H9 (cell line): ENCODE measurements at regions not wholly inside any gene's neighbourhood (a gene's known extent, or its start where the extent isn't known, plus 50 kb on each side); places are given as distances from the start of the nearest gene placed in this dataset.

Source experiments
- DNase-seq: peaks from one replicate; pipeline ENCODE4 v3.0.0-alpha.2; 2017
- H2AFZ ChIP-seq: one replicate; pipeline ENCODE4 v1.6.1; 2013; ENCODE audit warnings: mild to moderate bottlenecking, low read length, control low read depth, moderate library complexity
- H2AK5ac ChIP-seq: 2 replicates; pipeline ENCODE4 v1.6.1; 2013; ENCODE audit warnings: low read length, control low read depth, mixed read lengths; ENCODE audit not compliant: insufficient read length
- H2BK120ac ChIP-seq: one replicate; pipeline ENCODE4 v1.6.1; 2013; ENCODE audit warnings: low read depth, mild to moderate bottlenecking, low read length, control low read depth, inconsistent platforms; ENCODE audit not compliant: poor library complexity, severe bottlenecking
- H2BK12ac ChIP-seq: 2 replicates; pipeline ENCODE4 v1.6.1; 2013; ENCODE audit warnings: low read length, control low read depth, mixed read lengths, low read depth; ENCODE audit not compliant: insufficient read length
- H2BK15ac ChIP-seq: 2 replicates; pipeline ENCODE4 v1.6.1; 2013; ENCODE audit warnings: low read depth, low read length, control low read depth
- H2BK20ac ChIP-seq: one replicate; pipeline ENCODE4 v1.6.1; 2013; ENCODE audit warnings: low read depth, mild to moderate bottlenecking, low read length, control low read depth, inconsistent platforms; ENCODE audit not compliant: poor library complexity, severe bottlenecking
- H2BK5ac ChIP-seq: 2 replicates; pipeline ENCODE4 v1.6.1; 2013; ENCODE audit warnings: low read length, control low read depth, mixed read lengths; ENCODE audit not compliant: insufficient read length
- H3K14ac ChIP-seq: 2 replicates; pipeline ENCODE4 v1.6.1; 2013; ENCODE audit warnings: low read length, control low read depth; ENCODE audit not compliant: insufficient read depth
- H3K18ac ChIP-seq: 2 replicates; pipeline ENCODE4 v1.6.1; 2013; ENCODE audit warnings: low read depth, mild to moderate bottlenecking, mixed read lengths, low read length, control low read depth; ENCODE audit not compliant: insufficient read length
- H3K23ac ChIP-seq: 2 replicates; pipeline ENCODE4 v1.6.1; 2013; ENCODE audit warnings: low read length, control low read depth, mixed read lengths, low read depth; ENCODE audit not compliant: insufficient read length
- H3K23me2 ChIP-seq: 2 replicates; pipeline ENCODE4 v1.6.1; 2013; ENCODE audit warnings: low read depth, mild to moderate bottlenecking, mixed read lengths, low read length, control low read depth; ENCODE audit not compliant: insufficient read length, poor library complexity, severe bottlenecking
- H3K27ac ChIP-seq: 2 replicates; pipeline ENCODE4 v1.5.1; 2013; ENCODE audit warnings: low read length, control low read depth, mixed read lengths, low read depth; ENCODE audit not compliant: insufficient read length
- H3K27me3 ChIP-seq: 2 replicates; pipeline ENCODE4 v1.6.1; 2013; ENCODE audit warnings: low read length, control low read depth, inconsistent platforms; ENCODE audit not compliant: insufficient read depth
- H3K4ac ChIP-seq: 2 replicates; pipeline ENCODE4 v1.6.1; 2013; ENCODE audit warnings: low read depth, mild to moderate bottlenecking, control low read depth, inconsistent platforms, low read length, moderate library complexity
- H3K4me1 ChIP-seq: 2 replicates; pipeline ENCODE4 v1.6.1; 2013; ENCODE audit warnings: low read length, control low read depth, inconsistent platforms; ENCODE audit not compliant: insufficient read depth
- H3K4me2 ChIP-seq: 2 replicates; pipeline ENCODE4 v1.6.1; 2013; ENCODE audit warnings: low read length, control low read depth, mixed read lengths; ENCODE audit not compliant: insufficient read length, insufficient read depth
- H3K56ac ChIP-seq: 2 replicates; pipeline ENCODE4 v1.6.1; 2013; ENCODE audit warnings: low read depth, mild to moderate bottlenecking, mixed read lengths, low read length, control low read depth; ENCODE audit not compliant: insufficient read length
- H3K79me1 ChIP-seq: 2 replicates; pipeline ENCODE4 v1.6.1; 2013; ENCODE audit warnings: low read depth, mild to moderate bottlenecking, moderate library complexity, low read length, control low read depth, inconsistent platforms; ENCODE audit not compliant: insufficient read depth, poor library complexity, severe bottlenecking
- H3K79me2 ChIP-seq: 2 replicates; pipeline ENCODE4 v1.6.1; 2013; ENCODE audit warnings: low read length, control low read depth, inconsistent platforms; ENCODE audit not compliant: insufficient read depth
- H3K9ac ChIP-seq: 2 replicates; pipeline ENCODE4 v1.6.1; 2013; ENCODE audit warnings: low read length, control low read depth, mixed read lengths; ENCODE audit not compliant: insufficient read length; ENCODE audit errors: extremely low read depth
- H3K9me3 ChIP-seq: one replicate; pipeline ENCODE4 v1.6.1; 2013; ENCODE audit warnings: low read depth, low read length, inconsistent platforms; ENCODE audit not compliant: control insufficient read depth
- H3T11ph ChIP-seq: one replicate; pipeline ENCODE4 v1.6.1; 2013; ENCODE audit warnings: mild to moderate bottlenecking, low read length, control low read depth, inconsistent platforms
- H4K20me1 ChIP-seq: one replicate; pipeline ENCODE4 v1.6.1; 2013; ENCODE audit not compliant: control insufficient read depth, insufficient read length, insufficient read depth
- H4K5ac ChIP-seq: 2 replicates; pipeline ENCODE4 v1.6.1; 2013; ENCODE audit warnings: low read depth, mild to moderate bottlenecking, mixed read lengths, low read length, control low read depth; ENCODE audit not compliant: insufficient read length
- H4K8ac ChIP-seq: replicated peaks from 2 replicates; pipeline ENCODE4 v1.6.1; 2013; ENCODE audit warnings: low read length, control low read depth, mixed read lengths, low read depth; ENCODE audit not compliant: insufficient read length
- H4K91ac ChIP-seq: 2 replicates; pipeline ENCODE4 v1.6.1; 2013; ENCODE audit warnings: low read depth, mild to moderate bottlenecking, moderate library complexity, mixed read lengths, low read length, control low read depth; ENCODE audit not compliant: insufficient read length
- H3K27ac Mint-ChIP-seq, 3 experiments: 2 replicates in 2 of 3; 3 replicates in 1 of 3; pipeline ENCODE4 v1.8.0; 2020 to 2021; ENCODE audit warnings: mixed read lengths in 3 of 3, mild to moderate bottlenecking in 1 of 3, moderate library complexity in 1 of 3
- H3K27me3 Mint-ChIP-seq: 2 replicates; pipeline ENCODE4 v1.8.0; 2021; ENCODE audit warnings: low read depth, mild to moderate bottlenecking, moderate library complexity, mixed read lengths
- H3K36me3 Mint-ChIP-seq, 3 experiments: 2 replicates in 2 of 3; 3 replicates in 1 of 3; pipeline ENCODE4 v1.8.0; 2020 to 2021; ENCODE audit warnings: low read depth in 3 of 3, mixed read lengths in 3 of 3; ENCODE audit not compliant: insufficient read depth in 1 of 3
- H3K4me1 Mint-ChIP-seq, 2 experiments: 2 replicates each; pipeline ENCODE4 v1.8.0; 2020; ENCODE audit warnings: mixed read lengths in 2 of 2
- H3K4me3 Mint-ChIP-seq, 2 experiments: 2 replicates in 1 of 2; 3 replicates in 1 of 2; pipeline ENCODE4 v1.8.0; 2020 to 2021; ENCODE audit warnings: mild to moderate bottlenecking in 2 of 2, mixed read lengths in 2 of 2, moderate library complexity in 1 of 2
- H3K9me3 Mint-ChIP-seq, 2 experiments: 2 replicates in 1 of 2; 3 replicates in 1 of 2; pipeline ENCODE4 v1.8.0; 2020; ENCODE audit warnings: mild to moderate bottlenecking in 2 of 2, mixed read lengths in 2 of 2, moderate library complexity in 1 of 2
- CTCF ChIP-seq: fragments of 200-600 bp; sonication (generic); conservative IDR thresholded peaks from 3 replicates; pipeline ENCODE4 v1.8.0; 2021; ENCODE audit warnings: antibody characterized with exemption, mild to moderate bottlenecking
- WGBS: extraction: QIAGEN DNeasy Blood & Tissue Kit; methylation state at CpG from one replicate; pipeline ENCODE4 v1.1.7; 2013; ENCODE audit warnings: missing lambda C conversion rate, low lambda C conversion rate, mixed read lengths; ENCODE audit not compliant: insufficient read length; ENCODE audit errors: extremely low coverage; 5-methylcytosine and 5-hydroxymethylcytosine counted together

GRCh38 chr21:27643326-27643725, 676.4 kb upstream of the ADAMTS5 start:
- H2BK5ac ChIP-seq, result no peak overlapping the region
- DNase-seq, result no peak
- no peak overlapping the region for H2BK15ac ChIP-seq
- H2AK5ac ChIP-seq, result no peak overlapping the region
- H3K79me1 ChIP-seq, result no peaks in the 10 kb centered on the region
- no peaks in the 10 kb centered on the region for H3K23me2 ChIP-seq
- H3T11ph ChIP-seq, result no peak overlapping the region
- H2AFZ ChIP-seq, result no peak overlapping the region
- H3K9ac ChIP-seq, result no peak overlapping the region
- H3K18ac ChIP-seq, result no peak overlapping the region
- no peaks in the 10 kb centered on the region for H3K9me3 ChIP-seq
- H4K8ac ChIP-seq, result no peak overlapping the region
- Mint-ChIP-seq H3K4me3 (no peak overlapping the region), H3K36me3 (no peaks in the 10 kb centered on the region; a peak in 1 of 7 replicates), H3K27ac (no peak overlapping the region), H3K9me3 (peaks cover 2 to 3% of the 10 kb centered on the region in 2 experiments; a peak in 2 of 5 replicates), H3K27me3 (no peaks in the 10 kb centered on the region), H3K4me1 (no peaks in the 10 kb centered on the region; a peak in 1 of 4 replicates)
- H3K79me2 ChIP-seq, result no peaks in the 10 kb centered on the region
- TF ChIP-seq CTCF, result no peak
- no peak overlapping the region for H2BK120ac ChIP-seq
- no peaks in the 10 kb centered on the region for H3K4me1 ChIP-seq
- H3K23ac ChIP-seq, result no peak overlapping the region
- H4K5ac ChIP-seq, result no peak overlapping the region
- H3K14ac ChIP-seq, result no peak overlapping the region
- H2BK20ac ChIP-seq, result no peak overlapping the region
- no peak overlapping the region for H4K91ac ChIP-seq
- no peak overlapping the region for H2BK12ac ChIP-seq
- no CpG with 5 or more reads among the region's 1 CpG for WGBS
- H3K4ac ChIP-seq, result no peak overlapping the region
- H3K56ac ChIP-seq, result no peak overlapping the region
- no peaks in the 10 kb centered on the region for H4K20me1 ChIP-seq
- H3K4me2 ChIP-seq, result no peak overlapping the region
- no peaks in the 10 kb centered on the region for H3K27me3 ChIP-seq
- H3K27ac ChIP-seq, result no peak overlapping the region
